ENCODE measurements at regions not wholly inside any gene's neighbourhood (a gene's known extent, or its start where the extent isn't known, plus 50 kb on each side); places are given as distances from the start of the nearest gene placed in this dataset.

GRCh38 chr10:32125023-32125422, 68.8 kb upstream of the KIF5B start:
- no peak overlapping the region for H3K27ac ChIP-seq

GRCh38 chr10:32123021-32123420, 66.8 kb upstream of the KIF5B start:
- no peak for TF ChIP-seq CTCF (conservative IDR thresholded peaks at IDR 0.05)
- H3K27ac ChIP-seq: no peak overlapping the region

More at GRCh38 chr10:32125023-32125422, 68.8 kb upstream of the KIF5B start:
- TF ChIP-seq CTCF (conservative IDR thresholded peaks at IDR 0.05): no peak
- no peak for TF ChIP-seq ZFX (IDR thresholded peaks at IDR 0.05)

GRCh38 chr10:32121648-32122047, 65.4 kb upstream of the KIF5B start:
- H3K27ac ChIP-seq: no peak overlapping the region
- TF ChIP-seq ZFX (IDR thresholded peaks at IDR 0.05): no peak
- TF ChIP-seq CTCF (conservative IDR thresholded peaks at IDR 0.05): no peak

GRCh38 chr10:32120147-32120546, 63.9 kb upstream of the KIF5B start:
- TF ChIP-seq CTCF (conservative IDR thresholded peaks at IDR 0.05): no peak
- no peak for TF ChIP-seq ZFX (IDR thresholded peaks at IDR 0.05)
- H3K27ac ChIP-seq: no peak overlapping the region

- H3K27ac ChIP-seq: peak overlapping the region; percentile 19; the same call in 1 of the 2 replicates
- no peak for TF ChIP-seq ZFX (IDR thresholded peaks at IDR 0.05)
- TF ChIP-seq CTCF (conservative IDR thresholded peaks at IDR 0.05): no peak
These were observed 58.3 kb upstream of the KIF5B start for GRCh38 chr10:32114508-32114907.

- TF ChIP-seq CTCF (conservative IDR thresholded peaks at IDR 0.05): no peak
- no peak for TF ChIP-seq ZFX (IDR thresholded peaks at IDR 0.05)
- no peak overlapping the region for H3K27ac ChIP-seq
These were observed 55.8 kb upstream of the KIF5B start for GRCh38 chr10:32112055-32112454.

GRCh38 chr10:32111585-32111984, 55.4 kb upstream of the KIF5B start:
- no peak for TF ChIP-seq ZFX (IDR thresholded peaks at IDR 0.05)
- H3K27ac ChIP-seq: no peak overlapping the region

GRCh38 chr10:32110790-32111189, 54.6 kb upstream of the KIF5B start:
- no peak for TF ChIP-seq ZFX (IDR thresholded peaks at IDR 0.05)
- no peak for TF ChIP-seq CTCF (conservative IDR thresholded peaks at IDR 0.05)
- H3K27ac ChIP-seq: no peak overlapping the region
